ENCODE measurements at regions not wholly inside any gene's neighbourhood (a gene's known extent, or its start where the extent isn't known, plus 50 kb on each side); places are given as distances from the start of the nearest gene placed in this dataset.

DNA sequence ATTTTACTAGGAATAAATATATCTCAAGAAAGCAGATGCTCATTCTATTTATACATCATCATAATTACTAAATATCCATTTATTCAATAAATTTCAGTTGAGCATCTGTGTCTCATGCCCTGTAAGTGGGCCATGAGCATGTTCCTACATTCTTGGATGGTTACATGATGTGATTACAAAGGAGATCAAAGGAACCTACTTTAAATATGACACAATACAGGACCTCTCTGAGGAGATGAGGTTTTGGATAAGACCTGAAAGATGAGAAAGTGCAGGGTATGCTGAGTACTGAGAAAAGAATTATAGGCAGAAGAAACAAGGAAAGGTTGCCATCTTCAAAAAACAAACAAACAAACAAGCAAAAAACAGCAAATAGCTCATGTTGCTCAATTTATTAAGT is 105.4 kb upstream of the CNTN1 start:
- no peak overlapping the region for H3K4me3 ChIP-seq (ENCODE audit: low read depth in 1 of 3, low read length in 3 of 3)
- TF ChIP-seq RXRA (IDR thresholded peaks at IDR 0.05), result no peak
- TF ChIP-seq ZBTB33 (IDR thresholded peaks at IDR 0.05), result no peak
- TF ChIP-seq SP1 (IDR thresholded peaks at IDR 0.05), result no peak
- TF ChIP-seq EGR1 (IDR thresholded peaks at IDR 0.05; ENCODE audit: low read depth in 2 of 2), result no peak
- no peak for TF ChIP-seq FOXA1 (IDR thresholded peaks at IDR 0.05)
- TF ChIP-seq FOXA2 (IDR thresholded peaks at IDR 0.05), result no peak
- TF ChIP-seq, protein P1, sequence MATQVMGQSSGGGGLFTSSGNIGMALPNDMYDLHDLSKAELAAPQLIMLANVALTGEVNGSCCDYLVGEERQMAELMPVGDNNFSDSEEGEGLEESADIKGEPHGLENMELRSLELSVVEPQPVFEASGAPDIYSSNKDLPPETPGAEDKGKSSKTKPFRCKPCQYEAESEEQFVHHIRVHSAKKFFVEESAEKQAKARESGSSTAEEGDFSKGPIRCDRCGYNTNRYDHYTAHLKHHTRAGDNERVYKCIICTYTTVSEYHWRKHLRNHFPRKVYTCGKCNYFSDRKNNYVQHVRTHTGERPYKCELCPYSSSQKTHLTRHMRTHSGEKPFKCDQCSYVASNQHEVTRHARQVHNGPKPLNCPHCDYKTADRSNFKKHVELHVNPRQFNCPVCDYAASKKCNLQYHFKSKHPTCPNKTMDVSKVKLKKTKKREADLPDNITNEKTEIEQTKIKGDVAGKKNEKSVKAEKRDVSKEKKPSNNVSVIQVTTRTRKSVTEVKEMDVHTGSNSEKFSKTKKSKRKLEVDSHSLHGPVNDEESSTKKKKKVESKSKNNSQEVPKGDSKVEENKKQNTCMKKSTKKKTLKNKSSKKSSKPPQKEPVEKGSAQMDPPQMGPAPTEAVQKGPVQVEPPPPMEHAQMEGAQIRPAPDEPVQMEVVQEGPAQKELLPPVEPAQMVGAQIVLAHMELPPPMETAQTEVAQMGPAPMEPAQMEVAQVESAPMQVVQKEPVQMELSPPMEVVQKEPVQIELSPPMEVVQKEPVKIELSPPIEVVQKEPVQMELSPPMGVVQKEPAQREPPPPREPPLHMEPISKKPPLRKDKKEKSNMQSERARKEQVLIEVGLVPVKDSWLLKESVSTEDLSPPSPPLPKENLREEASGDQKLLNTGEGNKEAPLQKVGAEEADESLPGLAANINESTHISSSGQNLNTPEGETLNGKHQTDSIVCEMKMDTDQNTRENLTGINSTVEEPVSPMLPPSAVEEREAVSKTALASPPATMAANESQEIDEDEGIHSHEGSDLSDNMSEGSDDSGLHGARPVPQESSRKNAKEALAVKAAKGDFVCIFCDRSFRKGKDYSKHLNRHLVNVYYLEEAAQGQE (IDR thresholded peaks at IDR 0.05), result no peak
- no peak for TF ChIP-seq CTCF (IDR thresholded peaks at IDR 0.05; ENCODE audit: low read depth, low read length, missing input control)
- no peak for TF ChIP-seq HNF4A (conservative IDR thresholded peaks at IDR 0.05)
- no peak for TF ChIP-seq JUND (IDR thresholded peaks at IDR 0.05)

GRCh38 chr12:40587421-40587820 is 104.8 kb upstream of the CNTN1 start:
- Histone ChIP-seq H3K27me3 (ENCODE audit: control insufficient read depth in 4 of 4, insufficient read depth in 4 of 4, low read length in 3 of 4) (no peaks in the 10 kb centered on the region), H3K9ac (ENCODE audit: low read depth in 1 of 2, low read length in 2 of 2) (no peak overlapping the region), H3K27ac (ENCODE audit: low read depth in 1 of 2, low read length in 2 of 2) (no peak overlapping the region), H3K36me3 (ENCODE audit: control insufficient read depth in 4 of 4, insufficient read depth in 3 of 4, low read depth in 1 of 4, low read length in 3 of 4) (no peaks in the 10 kb centered on the region), H3K9me3 (ENCODE audit: control insufficient read depth in 4 of 4, low read length in 3 of 4) (peaks cover 0 to 6% (median 1%) of the 10 kb centered on the region in 4 donors), H3K4me1 (ENCODE audit: control insufficient read depth in 4 of 4, insufficient read depth in 4 of 4, low read length in 3 of 4) (no peaks in the 10 kb centered on the region), H3K4me3 (ENCODE audit: low read depth in 1 of 3, low read length in 3 of 3) (no peak overlapping the region)
- no peak for DNase-seq (ENCODE audit: low spot score)
- no peak for TF ChIP-seq JUND (IDR thresholded peaks at IDR 0.05)
- TF ChIP-seq HNF4G (IDR thresholded peaks at IDR 0.05), result no peak
- TF ChIP-seq FOXA2 (IDR thresholded peaks at IDR 0.05), result no peak
- no peak for TF ChIP-seq SP1 (IDR thresholded peaks at IDR 0.05)
- no peak for TF ChIP-seq EGR1 (IDR thresholded peaks at IDR 0.05; ENCODE audit: low read depth in 2 of 2)
- no peak for TF ChIP-seq RAD21 (IDR thresholded peaks at IDR 0.05)

More for the DNA sequence above, 105.4 kb upstream of the CNTN1 start:
- Histone ChIP-seq H3K9ac (ENCODE audit: low read depth in 1 of 2, low read length in 2 of 2) (no peak overlapping the region), H3K4me1 (ENCODE audit: control insufficient read depth in 4 of 4, insufficient read depth in 4 of 4, low read length in 3 of 4) (no peaks in the 10 kb centered on the region), H3K27ac (ENCODE audit: low read depth in 1 of 2, low read length in 2 of 2) (no peak overlapping the region), H3K9me3 (ENCODE audit: control insufficient read depth in 4 of 4, low read length in 3 of 4) (peaks cover 0 to 6% (median 2%) of the 10 kb centered on the region in 4 donors), H3K27me3 (ENCODE audit: control insufficient read depth in 4 of 4, insufficient read depth in 4 of 4, low read length in 3 of 4) (no peaks in the 10 kb centered on the region), H3K36me3 (ENCODE audit: control insufficient read depth in 4 of 4, insufficient read depth in 3 of 4, low read depth in 1 of 4, low read length in 3 of 4) (no peaks in the 10 kb centered on the region)
- no peak for DNase-seq (ENCODE audit: low spot score)

All from liver (tissue), 7 donors.